ENCODE measurements at regions not wholly inside any gene's neighbourhood (a gene's known extent, or its start where the extent isn't known, plus 50 kb on each side); places are given as distances from the start of the nearest gene placed in this dataset.

DNA sequence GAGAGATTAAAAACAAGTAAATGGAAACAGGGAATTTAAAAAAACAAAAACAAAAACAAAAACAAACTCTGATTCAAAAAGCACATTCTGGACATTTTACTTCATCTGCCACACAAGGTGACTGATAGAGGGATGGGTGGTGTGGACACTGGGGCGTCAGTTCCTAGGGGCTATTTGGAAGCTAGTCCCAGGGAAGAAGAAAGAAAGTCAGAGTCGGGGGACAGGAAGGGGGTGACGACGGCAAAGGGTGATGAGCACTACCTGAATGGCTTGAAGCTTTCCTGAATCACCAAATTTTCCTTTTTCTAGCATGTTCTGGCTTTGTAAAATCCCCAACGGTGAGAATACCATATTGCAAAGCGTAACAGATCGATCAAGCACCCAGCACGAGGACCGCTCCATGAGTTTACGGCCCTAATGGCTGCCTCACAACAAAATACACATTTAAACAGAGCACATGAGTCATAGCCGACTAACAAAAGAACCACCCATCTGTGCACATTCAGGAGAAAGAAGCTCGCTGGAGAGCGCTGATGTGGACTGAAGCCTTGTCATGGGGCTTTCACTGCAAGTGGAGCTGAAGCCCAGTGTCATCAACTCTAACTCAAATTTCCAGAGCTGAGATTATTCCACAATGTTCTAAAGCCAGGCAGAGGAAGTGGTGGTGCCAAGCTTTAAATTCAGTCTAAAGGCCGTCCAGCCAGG lies 178.9 kb downstream of the LNPK start:
- ChIA-PET CTCF (interaction anchor here (0.6 kb wide), 1 partner anchor 10 kb away, joined by 3 read pairs; no protein-coding TSS in a partner anchor), POLR2A (no interaction called here)
- no peak overlapping the region for H3K27ac ChIP-seq
- WGBS (ENCODE audit: missing lambda C conversion rate) = 35% methylated on average over 14 of the region's 14 CpGs
- DNase-seq (ENCODE audit: low read depth in 1 of 2, low spot score in 1 of 2) = no peak
- no peaks in the 10 kb centered on the region for H3K9me3 ChIP-seq
- no peak for FAIRE-seq
- no peak overlapping the region for H3K4me2 ChIP-seq
- TF ChIP-seq HEYL (CRISPR knock-in tag; IDR thresholded peaks at IDR 0.05) (no peak), RFX5 (IDR thresholded peaks at IDR 0.05) (no peak), POLR2AphosphoS2 (conservative IDR thresholded peaks at IDR 0.05; ENCODE audit: low read length) (no peak), NPAS2 (CRISPR knock-in tag; IDR thresholded peaks at IDR 0.05; ENCODE audit: borderline replicate concordance) (no peak), ZNF302 (CRISPR knock-in tag; IDR thresholded peaks at IDR 0.05) (no peak), KDM1A (IDR thresholded peaks at IDR 0.05; ENCODE audit: low read depth) (no peak), NFE2L2 (conservative IDR thresholded peaks at IDR 0.05; ENCODE audit: low read length) (no peak), FOXS1 (CRISPR knock-in tag; IDR thresholded peaks at IDR 0.05) (no peak)
- H3K4me3 ChIP-seq = no peak overlapping the region
- H3K4me1 ChIP-seq = no peaks in the 10 kb centered on the region
- ATAC-seq = no peak

GRCh38 chr2:175817221-175817620 lies 184.8 kb downstream of the LNPK start:
- ChIA-PET POLR2A (no interaction called here), CTCF (no interaction called here)
- Histone ChIP-seq H3K4me3 (no peak overlapping the region), H3K9me3 (no peaks in the 10 kb centered on the region; the same call in 2 of the 3 replicates), H3K4me1 (no peaks in the 10 kb centered on the region), H3K27ac (no peak overlapping the region), H3K4me2 (no peak overlapping the region)
- 12% methylated on average over 2 of the region's 2 CpGs for WGBS (ENCODE audit: missing lambda C conversion rate)
- no peak for FAIRE-seq
- no peak for ATAC-seq
- DNase-seq (ENCODE audit: low read depth in 1 of 2, low spot score in 1 of 2) = no peak
- no peak for TF ChIP-seq RAD21 (conservative IDR thresholded peaks at IDR 0.05 in 1 of 2, IDR thresholded peaks at IDR 0.05 in 1 of 2)
- no peak for TF ChIP-seq BCL3 (IDR thresholded peaks at IDR 0.05)
- TF ChIP-seq, protein P1, sequence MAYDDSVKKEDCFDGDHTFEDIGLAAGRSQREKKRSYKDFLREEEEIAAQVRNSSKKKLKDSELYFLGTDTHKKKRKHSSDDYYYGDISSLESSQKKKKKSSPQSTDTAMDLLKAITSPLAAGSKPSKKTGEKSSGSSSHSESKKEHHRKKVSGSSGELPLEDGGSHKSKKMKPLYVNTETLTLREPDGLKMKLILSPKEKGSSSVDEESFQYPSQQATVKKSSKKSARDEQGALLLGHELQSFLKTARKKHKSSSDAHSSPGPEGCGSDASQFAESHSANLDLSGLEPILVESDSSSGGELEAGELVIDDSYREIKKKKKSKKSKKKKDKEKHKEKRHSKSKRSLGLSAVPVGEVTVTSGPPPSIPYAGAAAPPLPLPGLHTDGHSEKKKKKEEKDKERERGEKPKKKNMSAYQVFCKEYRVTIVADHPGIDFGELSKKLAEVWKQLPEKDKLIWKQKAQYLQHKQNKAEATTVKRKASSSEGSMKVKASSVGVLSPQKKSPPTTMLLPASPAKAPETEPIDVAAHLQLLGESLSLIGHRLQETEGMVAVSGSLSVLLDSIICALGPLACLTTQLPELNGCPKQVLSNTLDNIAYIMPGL (CRISPR knock-in tag; IDR thresholded peaks at IDR 0.05; ENCODE audit: borderline replicate concordance) = no peak
- TF ChIP-seq, protein P2, sequence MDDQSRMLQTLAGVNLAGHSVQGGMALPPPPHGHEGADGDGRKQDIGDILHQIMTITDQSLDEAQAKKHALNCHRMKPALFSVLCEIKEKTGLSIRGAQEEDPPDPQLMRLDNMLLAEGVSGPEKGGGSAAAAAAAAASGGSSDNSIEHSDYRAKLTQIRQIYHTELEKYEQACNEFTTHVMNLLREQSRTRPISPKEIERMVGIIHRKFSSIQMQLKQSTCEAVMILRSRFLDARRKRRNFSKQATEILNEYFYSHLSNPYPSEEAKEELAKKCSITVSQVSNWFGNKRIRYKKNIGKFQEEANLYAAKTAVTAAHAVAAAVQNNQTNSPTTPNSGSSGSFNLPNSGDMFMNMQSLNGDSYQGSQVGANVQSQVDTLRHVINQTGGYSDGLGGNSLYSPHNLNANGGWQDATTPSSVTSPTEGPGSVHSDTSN (IDR thresholded peaks at IDR 0.05) = no peak
- TF ChIP-seq ELK1 (IDR thresholded peaks at IDR 0.05; ENCODE audit: low read depth, low read length) = no peak
- no peak for TF ChIP-seq JUN (IDR thresholded peaks at IDR 0.05)
- TF ChIP-seq TFCP2L1 (CRISPR knock-in tag; IDR thresholded peaks at IDR 0.05) = no peak
- no peak for TF ChIP-seq RNF2 (IDR thresholded peaks at IDR 0.05; ENCODE audit: borderline replicate concordance, low read depth)
- TF ChIP-seq CBX8 (IDR thresholded peaks at IDR 0.05) = no peak
- TF ChIP-seq RCOR1 (IDR thresholded peaks at IDR 0.05; ENCODE audit: low read depth, low read length) = no peak
- TF ChIP-seq NPAS2 (CRISPR knock-in tag; IDR thresholded peaks at IDR 0.05; ENCODE audit: borderline replicate concordance) = no peak
- TF ChIP-seq CHD4 (IDR thresholded peaks at IDR 0.05; ENCODE audit: borderline replicate concordance) = no peak
- no peak for TF ChIP-seq ZC3H11A (IDR thresholded peaks at IDR 0.05)
- no peak for TF ChIP-seq HES2 (IDR thresholded peaks at IDR 0.05)
- TF ChIP-seq KDM5A (IDR thresholded peaks at IDR 0.05) = no peak
- no peak for TF ChIP-seq CHD2 (IDR thresholded peaks at IDR 0.05; ENCODE audit: low read length, partially characterized antibody)
